HepG2 (cell line): ENCODE measurements at regions not wholly inside any gene's neighbourhood (a gene's known extent, or its start where the extent isn't known, plus 50 kb on each side); places are given as distances from the start of the nearest gene placed in this dataset.

Experiments
- ATAC-seq: fragments of 200-7000 bp; cut with Tn5 transposase; 3 replicates; pipeline ENCODE4 v1.9.1; 2020; ENCODE audit warnings: mild to moderate bottlenecking, moderate library complexity
- BruUV-seq: library from RNA; stranded (reverse); fragments of 400-500 nt; replicated peaks from 2 replicates; lab custom pipeline; 2021; lab: Mats Ljungman, UMichigan
- CTCF ChIA-PET: fragments of 300-600 bp; formaldehyde crosslinking; extraction: SDS; loops from one replicate; lab custom pipeline; 2021; ENCODE audit warnings: low total read pairs, inconsistent platforms, low intra/inter-chr PET ratio; lab: Yijun Ruan, JAX
- POLR2A ChIA-PET: fragments of 350-600 bp; sonication (Branson Sonifier 250); formaldehyde crosslinking; loops from one replicate; lab custom pipeline; 2020; ENCODE audit warnings: antibody characterized with exemption, inconsistent platforms; lab: Yijun Ruan, JAX
- DNase-seq: peaks from one replicate; pipeline ENCODE4 v3.0.0-alpha.2; 2015; ENCODE audit warnings: low spot score
- FAIRE-seq: peaks from 3 replicates; lab custom pipeline; 2011; peaks lifted over from hg19 to GRCh38; lab: Jason Lieb, UNC
- H2AFZ ChIP-seq: one replicate; pipeline ENCODE4 v1.6.1; 2011; ENCODE audit warnings: low read length, inconsistent platforms
- H3K27ac ChIP-seq: fragments of 300-600 bp; 3 replicates; pipeline ENCODE4 v1.8.0; 2011; ENCODE audit warnings: mixed run types, mild to moderate bottlenecking, mixed read lengths, low read length, inconsistent platforms; ENCODE audit not compliant: insufficient read depth; ENCODE audit errors: extremely low read length
- H3K27me3 ChIP-seq, 2 experiments: fragments of 200-600 bp in 1 of 2; 2 replicates in 1 of 2; 3 replicates in 1 of 2; pipeline versions ENCODE4 v1.6.0 to v1.8.0; 2011; ENCODE audit warnings: low read length in 2 of 2, mild to moderate bottlenecking in 2 of 2, moderate library complexity in 2 of 2, inconsistent platforms in 1 of 2; ENCODE audit not compliant: insufficient read depth in 2 of 2, control insufficient read depth in 1 of 2
- H3K36me3 ChIP-seq, 2 experiments: fragments of 200-600 bp in 1 of 2; replicated peaks in 1 of 2; 2 replicates in 1 of 2; 3 replicates in 1 of 2; pipeline versions ENCODE4 v1.5.1 to v1.8.0; 2011; ENCODE audit warnings: low read length in 2 of 2, inconsistent platforms in 1 of 2; ENCODE audit not compliant: insufficient read depth in 2 of 2, control insufficient read depth in 1 of 2
- H3K4me1 ChIP-seq: 2 replicates; pipeline ENCODE4 v1.5.1; 2012; ENCODE audit warnings: low read length, inconsistent platforms; ENCODE audit not compliant: insufficient read depth
- H3K4me2 ChIP-seq: 2 replicates; pipeline ENCODE4 v1.6.0; 2011; ENCODE audit warnings: low read depth, low read length, inconsistent platforms
- H3K4me3 ChIP-seq, 3 experiments: fragments of 200-600 bp in 1 of 3; sonication (generic), shearing (Covaris generic) in 1 of 3; replicated peaks in 1 of 3; 2 replicates each; pipeline ENCODE4 v1.5.1; 2011 to 2016; ENCODE audit warnings: low read length in 3 of 3, inconsistent platforms in 2 of 3, low read depth in 2 of 3, mild to moderate bottlenecking in 2 of 3, control low read depth in 1 of 3, mixed read lengths in 1 of 3; ENCODE audit not compliant: insufficient read depth in 1 of 3
- H3K79me2 ChIP-seq: one replicate; pipeline ENCODE4 v1.6.1; 2011; ENCODE audit warnings: low read length, inconsistent platforms; ENCODE audit not compliant: insufficient read depth
- H3K9ac ChIP-seq: 2 replicates; pipeline ENCODE4 v1.6.0; 2011; ENCODE audit warnings: mild to moderate bottlenecking, low read depth, low read length, inconsistent platforms; ENCODE audit not compliant: insufficient read depth
- H3K9me3 ChIP-seq: 2 replicates; pipeline ENCODE4 v1.5.1; 2012; ENCODE audit warnings: mild to moderate bottlenecking, low read length
- H4K20me1 ChIP-seq: 2 replicates; pipeline ENCODE4 v1.6.0; 2011; ENCODE audit warnings: inconsistent platforms, mild to moderate bottlenecking, low read length, moderate library complexity; ENCODE audit not compliant: insufficient read depth
- CAMTA2 ChIP-seq: sonication (generic); formaldehyde crosslinking; IDR thresholded peaks from 2 replicates; pipeline ENCODE4 v1.4.0; 2020; ENCODE audit warnings: mild to moderate bottlenecking, missing genetic modification reagents, borderline replicate concordance
- NFAT5 ChIP-seq: sonication (generic); formaldehyde crosslinking; IDR thresholded peaks from 2 replicates; pipeline ENCODE4 v1.4.0; 2020; ENCODE audit warnings: missing genetic modification reagents
- NFE2 ChIP-seq: sonication (generic); formaldehyde crosslinking; IDR thresholded peaks from 2 replicates; pipeline ENCODE4 v1.4.0; 2020; ENCODE audit warnings: missing genetic modification reagents
- SNAPC4 ChIP-seq: sonication (generic); formaldehyde crosslinking; IDR thresholded peaks from 2 replicates; pipeline ENCODE4 v1.4.0; 2020; ENCODE audit warnings: mild to moderate bottlenecking, missing genetic modification reagents
- TBP ChIP-seq: sonication (generic); formaldehyde crosslinking; IDR thresholded peaks from 2 replicates; pipeline ENCODE4 v1.5.0; 2020; ENCODE audit warnings: missing genetic modification reagents
- ZEB1 ChIP-seq: IDR thresholded peaks from 2 replicates; pipeline ENCODE4 v1.6.1; 2012; ENCODE audit warnings: mild to moderate bottlenecking, low read depth, inconsistent platforms; ENCODE audit not compliant: insufficient replicate concordance
- ZFP82 ChIP-seq: sonication (generic); formaldehyde crosslinking; IDR thresholded peaks from 2 replicates; pipeline ENCODE4 v1.5.1; 2020; ENCODE audit warnings: mild to moderate bottlenecking, missing genetic modification reagents, borderline replicate concordance
- ZFX ChIP-seq: sonication (generic); formaldehyde crosslinking; IDR thresholded peaks from 2 replicates; pipeline ENCODE4 v1.4.0; 2020; ENCODE audit warnings: mild to moderate bottlenecking, low read depth, missing genetic modification reagents, moderate library complexity
- ZNF337 ChIP-seq: sonication (generic); formaldehyde crosslinking; IDR thresholded peaks from 2 replicates; pipeline ENCODE4 v1.5.1; 2020; ENCODE audit warnings: missing genetic modification reagents, low read depth, mild to moderate bottlenecking, borderline replicate concordance
- ZNF350 ChIP-seq: sonication (generic); formaldehyde crosslinking; IDR thresholded peaks from 2 replicates; pipeline ENCODE4 v1.4.0; 2020; ENCODE audit warnings: mild to moderate bottlenecking, low read depth, missing genetic modification reagents, borderline replicate concordance
- ZNF687 ChIP-seq: sonication (generic); formaldehyde crosslinking; IDR thresholded peaks from 2 replicates; pipeline ENCODE4 v1.5.1; 2020; ENCODE audit warnings: mild to moderate bottlenecking, missing genetic modification reagents, moderate library complexity
- WGBS: methylation state at CpG from one replicate; pipeline ENCODE4 v1.1.6; 2017; ENCODE audit warnings: low lambda C conversion rate; 5-methylcytosine and 5-hydroxymethylcytosine counted together
- in situ Hi-C: cut with HindIII; loops from 2 replicates; pipeline ENCODE4 v1.10.0; 2017; ENCODE audit warnings: low pct_unique_long_range_greater_than_20kb; ENCODE audit not compliant: extremely low pct_ligation_motif_present
- intact Hi-C: fragments of 100-400 bp; cut with micrococcal nuclease; formaldehyde crosslinking; loops from one replicate; pipeline ENCODE4 v1.10.0; 2022; ENCODE audit not compliant: unreplicated experiment

- no peaks in the 10 kb centered on the region for H4K20me1 ChIP-seq
- TF ChIP-seq ZFP82 (CRISPR knock-in tag): no peak
- TF ChIP-seq ZNF337 (CRISPR knock-in tag): no peak
- TF ChIP-seq ZFX (CRISPR knock-in tag): no peak
- no peak for TF ChIP-seq ZEB1
- no peak for TF ChIP-seq ZNF687 (CRISPR knock-in tag)
- TF ChIP-seq TBP (CRISPR knock-in tag): no peak
- no peak for TF ChIP-seq SNAPC4 (CRISPR knock-in tag)
- TF ChIP-seq NFE2 (CRISPR knock-in tag): no peak
- TF ChIP-seq NFAT5 (CRISPR knock-in tag): no peak
- TF ChIP-seq ZNF350: no peak
- TF ChIP-seq CAMTA2: no peak
- H3K9ac ChIP-seq: no peak overlapping the region
- no peaks in the 10 kb centered on the region for H3K27me3 ChIP-seq
- WGBS: 3% methylated on average over 3 of the region's 3 CpGs
- H3K4me2 ChIP-seq: no peak overlapping the region
- H3K4me3 ChIP-seq: no peak overlapping the region
- POLR2A ChIA-PET: no interaction called here
- H3K79me2 ChIP-seq: no peaks in the 10 kb centered on the region
- no peak overlapping the region for H2AFZ ChIP-seq
- intact Hi-C loops (no loop called here), in situ Hi-C loops (no loop called here)
- no peaks in the 10 kb centered on the region for H3K36me3 ChIP-seq
- H3K27ac ChIP-seq: no peak overlapping the region
- no peaks in the 10 kb centered on the region for H3K9me3 ChIP-seq
- FAIRE-seq (no peak), DNase-seq (no peak), ATAC-seq (no peak)
- CTCF ChIA-PET: no interaction called here
- H3K4me1 ChIP-seq: no peaks in the 10 kb centered on the region
- no TSS peak for BruUV-seq
These were observed 94.2 kb upstream of the RAB27B start for GRCh38 chr18:54734059-54734458.
